Progenitor cell of endocrine pancreas (in vitro differentiated cells): ENCODE measurements at regions not wholly inside any gene's neighbourhood (a gene's known extent, or its start where the extent isn't known, plus 50 kb on each side); places are given as distances from the start of the nearest gene placed in this dataset.

Source experiments
- DNase-seq: peaks from one replicate; pipeline ENCODE4 v3.0.0; 2021; ENCODE audit warnings: low spot score; ENCODE audit not compliant: unreplicated experiment
- H3K27ac Mint-ChIP-seq: 2 replicates; pipeline ENCODE4 v1.8.0; 2021; ENCODE audit warnings: mild to moderate bottlenecking, moderate library complexity, mixed read lengths
- H3K27me3 Mint-ChIP-seq: 2 replicates; pipeline ENCODE4 v1.8.0; 2021; ENCODE audit warnings: mixed read lengths
- H3K36me3 Mint-ChIP-seq: 2 replicates; pipeline ENCODE4 v1.8.0; 2022; ENCODE audit warnings: mixed read lengths; ENCODE audit not compliant: insufficient read depth
- H3K4me1 Mint-ChIP-seq: 2 replicates; pipeline ENCODE4 v1.8.0; 2021; ENCODE audit warnings: low read depth, mixed read lengths
- H3K4me3 Mint-ChIP-seq: 2 replicates; pipeline ENCODE4 v1.8.0; 2021; ENCODE audit warnings: low read depth, mild to moderate bottlenecking, moderate library complexity, mixed read lengths
- H3K9me3 Mint-ChIP-seq: 2 replicates; pipeline ENCODE4 v1.8.0; 2021; ENCODE audit warnings: low read depth, mixed read lengths
- CTCF ChIP-seq: fragments of 200-600 bp; sonication (generic); IDR thresholded peaks from one replicate; pipeline ENCODE4 v1.5.0; 2021; ENCODE audit warnings: antibody characterized with exemption, mild to moderate bottlenecking; ENCODE audit not compliant: unreplicated experiment

GRCh38 chr11:28887681-28888080, 779.5 kb downstream of the METTL15 start:
- no peak for DNase-seq
- no peak for TF ChIP-seq CTCF
- Mint-ChIP-seq H3K36me3 (peaks cover 1% of the 10 kb centered on the region), H3K9me3 (peaks cover 20% of the 10 kb centered on the region), H3K4me3 (no peak overlapping the region), H3K27ac (no peak overlapping the region), H3K27me3 (no peaks in the 10 kb centered on the region), H3K4me1 (no peaks in the 10 kb centered on the region)

- Mint-ChIP-seq H3K27ac (no peak overlapping the region), H3K27me3 (no peaks in the 10 kb centered on the region), H3K9me3 (peaks cover 20% of the 10 kb centered on the region), H3K4me3 (no peak overlapping the region), H3K4me1 (no peaks in the 10 kb centered on the region), H3K36me3 (no peaks in the 10 kb centered on the region)
- DNase-seq = no peak
- no peak for TF ChIP-seq CTCF
Measured at GRCh38 chr11:28879869-28880268, 771.7 kb downstream of the METTL15 start.

GRCh38 chr11:28878025-28878424, 769.8 kb downstream of the METTL15 start:
- Mint-ChIP-seq H3K36me3 (no peaks in the 10 kb centered on the region), H3K27ac (no peak overlapping the region), H3K27me3 (no peaks in the 10 kb centered on the region), H3K4me3 (no peak overlapping the region), H3K9me3 (peaks cover 10% of the 10 kb centered on the region), H3K4me1 (no peaks in the 10 kb centered on the region)
- no peak for TF ChIP-seq CTCF
- DNase-seq = no peak

DNA sequence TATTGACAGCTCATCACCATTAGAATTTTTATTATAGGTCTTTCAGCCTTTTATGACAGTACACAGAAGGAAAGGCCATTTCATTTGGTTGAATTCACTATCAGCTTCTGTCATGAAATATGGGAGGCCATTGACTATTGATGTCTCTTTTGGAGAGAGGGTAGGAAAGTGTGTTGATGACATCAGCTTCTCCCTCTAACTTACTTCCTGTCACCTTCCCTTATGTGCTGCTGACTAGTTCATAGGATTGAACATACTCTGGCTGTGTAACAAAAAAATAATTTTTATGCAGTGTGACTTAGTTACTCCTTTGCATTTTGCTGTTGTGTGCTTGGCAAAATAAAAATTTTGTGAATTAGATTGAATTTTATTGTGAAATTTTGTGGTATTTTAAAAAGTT, 769.2 kb downstream of the METTL15 start:
- peaks cover 3% of the 10 kb centered on the region for H3K9me3 Mint-ChIP-seq
- H3K27ac Mint-ChIP-seq = no peak overlapping the region
- H3K36me3 Mint-ChIP-seq = no peaks in the 10 kb centered on the region
- no peak for TF ChIP-seq CTCF
- no peak for DNase-seq
- no peaks in the 10 kb centered on the region for H3K27me3 Mint-ChIP-seq
- no peak overlapping the region for H3K4me3 Mint-ChIP-seq
- H3K4me1 Mint-ChIP-seq = no peaks in the 10 kb centered on the region

GRCh38 chr11:28874706-28875105, 766.5 kb downstream of the METTL15 start:
- no peak for TF ChIP-seq CTCF
- Mint-ChIP-seq H3K36me3 (no peaks in the 10 kb centered on the region), H3K9me3 (no peaks in the 10 kb centered on the region), H3K4me1 (no peaks in the 10 kb centered on the region), H3K4me3 (no peak overlapping the region), H3K27ac (no peak overlapping the region), H3K27me3 (no peaks in the 10 kb centered on the region)
- no peak for DNase-seq

DNA sequence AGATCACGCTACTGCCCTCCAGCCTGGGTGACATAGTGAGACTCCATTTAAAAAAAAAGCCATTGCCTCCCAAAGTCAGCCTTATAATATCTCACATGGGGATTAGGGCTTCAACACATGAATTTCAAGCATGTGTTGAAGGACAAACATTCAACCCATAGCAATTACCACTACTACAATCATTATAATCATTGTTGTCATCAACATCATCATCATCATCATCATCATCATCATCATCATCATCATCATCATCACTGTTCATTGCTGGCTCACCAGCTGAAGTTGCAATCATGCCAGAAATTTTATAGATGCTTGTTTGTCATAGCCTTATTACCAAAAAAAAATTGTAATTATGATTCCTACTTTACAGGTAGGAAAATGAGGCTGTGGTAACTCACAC, 762.9 kb downstream of the METTL15 start:
- Mint-ChIP-seq H3K36me3 (no peaks in the 10 kb centered on the region), H3K4me1 (no peaks in the 10 kb centered on the region), H3K4me3 (no peak overlapping the region), H3K27me3 (no peaks in the 10 kb centered on the region), H3K27ac (no peak overlapping the region), H3K9me3 (no peaks in the 10 kb centered on the region)
- TF ChIP-seq CTCF = no peak
- DNase-seq = no peak
